ENCODE measurements at regions not wholly inside any gene's neighbourhood (a gene's known extent, or its start where the extent isn't known, plus 50 kb on each side); places are given as distances from the start of the nearest gene placed in this dataset.

- FAIRE-seq: no peak
These were observed 246.3 kb upstream of the CLEC14A start for GRCh38 chr14:38502239-38502638.

- no peak for FAIRE-seq
These were observed 244.2 kb upstream of the CLEC14A start for GRCh38 chr14:38500125-38500524.

- FAIRE-seq: no peak
These were observed 240.2 kb upstream of the CLEC14A start for GRCh38 chr14:38496092-38496491.

- FAIRE-seq: no peak
These were observed 234.4 kb upstream of the CLEC14A start for GRCh38 chr14:38490273-38490672.

- FAIRE-seq: no peak
These were observed 229.1 kb upstream of the CLEC14A start for GRCh38 chr14:38485026-38485425.

- no peak for FAIRE-seq
These were observed 226.2 kb upstream of the CLEC14A start for GRCh38 chr14:38481952-38482678.

- FAIRE-seq: no peak
These were observed 213.3 kb upstream of the CLEC14A start for GRCh38 chr14:38469156-38469555.

GRCh38 chr14:38442208-38442607, 186.3 kb upstream of the CLEC14A start:
- no peak for FAIRE-seq

- no peak for FAIRE-seq
These were observed 176.3 kb upstream of the CLEC14A start for GRCh38 chr14:38432186-38432585.

GRCh38 chr14:38431156-38431555, 175.3 kb upstream of the CLEC14A start:
- FAIRE-seq: no peak

GRCh38 chr14:38430522-38430921, 174.6 kb upstream of the CLEC14A start:
- no peak for FAIRE-seq

- FAIRE-seq: no peak
These were observed 169.6 kb upstream of the CLEC14A start for GRCh38 chr14:38425324-38425976.

- no peak for FAIRE-seq
These were observed 164.2 kb upstream of the CLEC14A start for GRCh38 chr14:38420048-38420447.

GRCh38 chr14:38419579-38419978, 163.7 kb upstream of the CLEC14A start:
- no peak for FAIRE-seq

GRCh38 chr14:38412654-38413053, 156.8 kb upstream of the CLEC14A start:
- no peak for FAIRE-seq

GRCh38 chr14:38410442-38410841, 154.5 kb upstream of the CLEC14A start:
- no peak for FAIRE-seq

GRCh38 chr14:38409071-38409705, 153.3 kb upstream of the CLEC14A start:
- no peak for FAIRE-seq

GRCh38 chr14:38405851-38406635, 150.2 kb upstream of the CLEC14A start:
- FAIRE-seq: no peak

- FAIRE-seq: no peak
These were observed 148.7 kb upstream of the CLEC14A start for GRCh38 chr14:38404616-38405015.

GRCh38 chr14:38404100-38404541, 148.2 kb upstream of the CLEC14A start:
- no peak for FAIRE-seq

GRCh38 chr14:38400751-38401150, 144.9 kb upstream of the CLEC14A start:
- FAIRE-seq: no peak

- no peak for FAIRE-seq
These were observed 143.8 kb upstream of the CLEC14A start for GRCh38 chr14:38399652-38400051.

- FAIRE-seq: no peak
These were observed 138.9 kb upstream of the CLEC14A start for GRCh38 chr14:38394767-38395166.
